ENCODE measurements at regions not wholly inside any gene's neighbourhood (a gene's known extent, or its start where the extent isn't known, plus 50 kb on each side); places are given as distances from the start of the nearest gene placed in this dataset.

DNA sequence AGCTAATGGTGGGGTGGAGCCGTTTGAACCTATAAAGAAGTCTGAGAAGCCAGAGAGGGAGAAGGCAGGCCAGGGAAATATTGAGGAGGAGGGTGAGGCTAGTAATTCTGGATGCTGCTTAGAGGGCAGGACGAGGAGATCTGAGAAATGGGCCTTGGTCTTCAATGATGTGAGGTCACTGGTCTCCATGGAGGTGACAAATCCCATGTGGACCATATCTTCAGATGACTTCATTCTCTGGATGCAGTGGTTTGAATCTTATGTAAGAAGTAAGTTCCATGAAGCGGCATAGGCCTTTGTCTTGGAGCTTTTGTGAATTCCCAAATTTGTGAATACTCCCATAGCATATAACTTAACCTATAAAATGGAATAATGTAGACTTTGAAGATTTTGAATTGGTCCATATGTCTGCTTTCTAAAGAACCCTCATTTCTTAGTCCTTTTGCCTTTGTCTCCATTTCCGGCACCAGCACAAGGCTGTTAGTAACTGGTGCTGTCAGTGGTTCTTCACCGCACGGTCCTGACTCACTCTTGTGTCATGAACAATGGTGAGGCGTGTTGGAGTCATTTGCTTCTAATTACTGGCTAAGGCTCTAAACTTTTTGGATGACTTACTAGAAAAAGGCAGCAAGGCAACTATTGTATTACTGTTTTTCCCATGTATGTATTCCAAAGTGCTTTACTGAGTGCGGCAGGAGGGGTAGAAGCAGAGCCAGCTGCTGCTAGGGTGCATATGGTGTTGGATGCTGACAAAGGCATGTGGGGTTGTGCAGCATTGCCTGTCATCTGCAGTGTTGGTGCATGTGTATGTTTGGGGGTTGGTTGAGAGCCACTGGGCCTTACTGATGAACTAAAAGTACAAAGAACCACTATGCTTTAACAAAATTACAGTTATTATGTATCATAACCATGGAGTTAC, 279.3 kb upstream of the C2CD4B start:
- Histone ChIP-seq H3K4me3 (ENCODE audit: low read depth in 1 of 3, low read length in 3 of 3) (no peak overlapping the region), H3K9me3 (ENCODE audit: control insufficient read depth in 4 of 4, low read length in 3 of 4) (no peaks in the 10 kb centered on the region), H3K9ac (ENCODE audit: low read depth in 1 of 2, low read length in 2 of 2) (no peak overlapping the region), H3K27ac (ENCODE audit: low read depth in 1 of 2, low read length in 2 of 2) (no peak overlapping the region), H3K4me1 (ENCODE audit: control insufficient read depth in 4 of 4, insufficient read depth in 4 of 4, low read length in 3 of 4) (no peaks in the 10 kb centered on the region), H3K36me3 (ENCODE audit: control insufficient read depth in 4 of 4, insufficient read depth in 3 of 4, low read depth in 1 of 4, low read length in 3 of 4) (no peaks in the 10 kb centered on the region), H3K27me3 (ENCODE audit: control insufficient read depth in 4 of 4, insufficient read depth in 4 of 4, low read length in 3 of 4) (no peaks in the 10 kb centered on the region)
- TF ChIP-seq, protein P1, sequence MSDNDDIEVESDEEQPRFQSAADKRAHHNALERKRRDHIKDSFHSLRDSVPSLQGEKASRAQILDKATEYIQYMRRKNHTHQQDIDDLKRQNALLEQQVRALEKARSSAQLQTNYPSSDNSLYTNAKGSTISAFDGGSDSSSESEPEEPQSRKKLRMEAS (IDR thresholded peaks at IDR 0.05): no peak
- no peak for TF ChIP-seq GABPA (IDR thresholded peaks at IDR 0.05 in 1 of 2, conservative IDR thresholded peaks at IDR 0.05 in 1 of 2)
- TF ChIP-seq REST (IDR thresholded peaks at IDR 0.05): no peak
- TF ChIP-seq ZBTB33 (IDR thresholded peaks at IDR 0.05): no peak
- DNase-seq (ENCODE audit: low spot score): no peak
- WGBS: 94% methylated on average over 8 of the region's 8 CpGs

DNA sequence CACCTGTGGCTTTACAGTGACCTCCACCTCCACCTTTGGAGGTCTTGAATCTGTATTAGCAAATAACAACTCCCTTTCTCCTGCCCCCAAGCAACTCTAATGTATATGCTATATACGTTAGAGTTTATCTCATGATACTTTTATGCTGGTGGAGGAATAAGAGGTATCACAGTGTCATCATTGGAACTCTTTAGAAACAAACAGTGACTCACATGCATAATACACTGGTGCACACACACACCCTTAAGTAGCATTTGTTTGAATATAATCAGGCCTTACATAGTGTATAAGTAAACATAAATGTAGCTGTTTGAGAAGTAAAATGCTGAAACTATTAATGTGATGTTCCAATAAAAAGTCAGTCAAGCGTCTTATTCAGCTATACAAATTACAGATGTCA, 280.2 kb upstream of the C2CD4B start:
- no peak overlapping the region for H3K27ac ChIP-seq (ENCODE audit: low read depth in 1 of 2, low read length in 2 of 2)
- 95% methylated on average over 2 of the region's 2 CpGs for WGBS
- H3K9ac ChIP-seq (ENCODE audit: low read depth in 1 of 2, low read length in 2 of 2): no peak overlapping the region

GRCh38 chr15:62446984-62447383, 281.9 kb upstream of the C2CD4B start:
- 97% methylated on average over 5 of the region's 5 CpGs for WGBS
- Histone ChIP-seq H3K4me3 (ENCODE audit: low read depth in 1 of 3, low read length in 3 of 3) (no peak overlapping the region), H3K27ac (ENCODE audit: low read depth in 1 of 2, low read length in 2 of 2) (no peak overlapping the region), H3K36me3 (ENCODE audit: control insufficient read depth in 4 of 4, insufficient read depth in 3 of 4, low read depth in 1 of 4, low read length in 3 of 4) (no peaks in the 10 kb centered on the region), H3K27me3 (ENCODE audit: control insufficient read depth in 4 of 4, insufficient read depth in 4 of 4, low read length in 3 of 4) (no peaks in the 10 kb centered on the region), H3K9ac (ENCODE audit: low read depth in 1 of 2, low read length in 2 of 2) (no peak overlapping the region), H3K4me1 (ENCODE audit: control insufficient read depth in 4 of 4, insufficient read depth in 4 of 4, low read length in 3 of 4) (no peaks in the 10 kb centered on the region), H3K9me3 (ENCODE audit: control insufficient read depth in 4 of 4, low read length in 3 of 4) (no peaks in the 10 kb centered on the region)
- DNase-seq (ENCODE audit: low spot score): no peak
- TF ChIP-seq NR2F2 (IDR thresholded peaks at IDR 0.05): no peak
- TF ChIP-seq, protein P2, sequence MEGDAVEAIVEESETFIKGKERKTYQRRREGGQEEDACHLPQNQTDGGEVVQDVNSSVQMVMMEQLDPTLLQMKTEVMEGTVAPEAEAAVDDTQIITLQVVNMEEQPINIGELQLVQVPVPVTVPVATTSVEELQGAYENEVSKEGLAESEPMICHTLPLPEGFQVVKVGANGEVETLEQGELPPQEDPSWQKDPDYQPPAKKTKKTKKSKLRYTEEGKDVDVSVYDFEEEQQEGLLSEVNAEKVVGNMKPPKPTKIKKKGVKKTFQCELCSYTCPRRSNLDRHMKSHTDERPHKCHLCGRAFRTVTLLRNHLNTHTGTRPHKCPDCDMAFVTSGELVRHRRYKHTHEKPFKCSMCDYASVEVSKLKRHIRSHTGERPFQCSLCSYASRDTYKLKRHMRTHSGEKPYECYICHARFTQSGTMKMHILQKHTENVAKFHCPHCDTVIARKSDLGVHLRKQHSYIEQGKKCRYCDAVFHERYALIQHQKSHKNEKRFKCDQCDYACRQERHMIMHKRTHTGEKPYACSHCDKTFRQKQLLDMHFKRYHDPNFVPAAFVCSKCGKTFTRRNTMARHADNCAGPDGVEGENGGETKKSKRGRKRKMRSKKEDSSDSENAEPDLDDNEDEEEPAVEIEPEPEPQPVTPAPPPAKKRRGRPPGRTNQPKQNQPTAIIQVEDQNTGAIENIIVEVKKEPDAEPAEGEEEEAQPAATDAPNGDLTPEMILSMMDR (IDR thresholded peaks at IDR 0.05; ENCODE audit: low read depth, low read length, missing input control): no peak
- no peak for TF ChIP-seq HNF4G (IDR thresholded peaks at IDR 0.05)
- no peak for TF ChIP-seq EGR1 (IDR thresholded peaks at IDR 0.05; ENCODE audit: low read depth in 2 of 2)
- TF ChIP-seq REST (IDR thresholded peaks at IDR 0.05): no peak
- TF ChIP-seq, protein P1 (IDR thresholded peaks at IDR 0.05): no peak
- no peak for TF ChIP-seq GABPA (IDR thresholded peaks at IDR 0.05 in 1 of 2, conservative IDR thresholded peaks at IDR 0.05 in 1 of 2)
- no peak for TF ChIP-seq ATF3 (IDR thresholded peaks at IDR 0.05)
- no peak for TF ChIP-seq SP1 (IDR thresholded peaks at IDR 0.05)

More for the DNA sequence above, 280.2 kb upstream of the C2CD4B start:
- Histone ChIP-seq H3K4me1 (ENCODE audit: control insufficient read depth in 4 of 4, insufficient read depth in 4 of 4, low read length in 3 of 4) (no peaks in the 10 kb centered on the region), H3K4me3 (ENCODE audit: low read depth in 1 of 3, low read length in 3 of 3) (no peak overlapping the region), H3K36me3 (ENCODE audit: control insufficient read depth in 4 of 4, insufficient read depth in 3 of 4, low read depth in 1 of 4, low read length in 3 of 4) (no peaks in the 10 kb centered on the region), H3K9me3 (ENCODE audit: control insufficient read depth in 4 of 4, low read length in 3 of 4) (no peaks in the 10 kb centered on the region), H3K27me3 (ENCODE audit: control insufficient read depth in 4 of 4, insufficient read depth in 4 of 4, low read length in 3 of 4) (no peaks in the 10 kb centered on the region)
- no peak for TF ChIP-seq EGR1 (IDR thresholded peaks at IDR 0.05; ENCODE audit: low read depth in 2 of 2)
- TF ChIP-seq JUND (IDR thresholded peaks at IDR 0.05): no peak
- TF ChIP-seq ATF3 (IDR thresholded peaks at IDR 0.05): no peak
- no peak for TF ChIP-seq HNF4A (conservative IDR thresholded peaks at IDR 0.05)
- no peak for TF ChIP-seq RAD21 (IDR thresholded peaks at IDR 0.05)
- DNase-seq (ENCODE audit: low spot score): no peak

Data from liver (tissue), 8 donors.